ENCODE measurements at regions not wholly inside any gene's neighbourhood (a gene's known extent, or its start where the extent isn't known, plus 50 kb on each side); places are given as distances from the start of the nearest gene placed in this dataset.

DNA sequence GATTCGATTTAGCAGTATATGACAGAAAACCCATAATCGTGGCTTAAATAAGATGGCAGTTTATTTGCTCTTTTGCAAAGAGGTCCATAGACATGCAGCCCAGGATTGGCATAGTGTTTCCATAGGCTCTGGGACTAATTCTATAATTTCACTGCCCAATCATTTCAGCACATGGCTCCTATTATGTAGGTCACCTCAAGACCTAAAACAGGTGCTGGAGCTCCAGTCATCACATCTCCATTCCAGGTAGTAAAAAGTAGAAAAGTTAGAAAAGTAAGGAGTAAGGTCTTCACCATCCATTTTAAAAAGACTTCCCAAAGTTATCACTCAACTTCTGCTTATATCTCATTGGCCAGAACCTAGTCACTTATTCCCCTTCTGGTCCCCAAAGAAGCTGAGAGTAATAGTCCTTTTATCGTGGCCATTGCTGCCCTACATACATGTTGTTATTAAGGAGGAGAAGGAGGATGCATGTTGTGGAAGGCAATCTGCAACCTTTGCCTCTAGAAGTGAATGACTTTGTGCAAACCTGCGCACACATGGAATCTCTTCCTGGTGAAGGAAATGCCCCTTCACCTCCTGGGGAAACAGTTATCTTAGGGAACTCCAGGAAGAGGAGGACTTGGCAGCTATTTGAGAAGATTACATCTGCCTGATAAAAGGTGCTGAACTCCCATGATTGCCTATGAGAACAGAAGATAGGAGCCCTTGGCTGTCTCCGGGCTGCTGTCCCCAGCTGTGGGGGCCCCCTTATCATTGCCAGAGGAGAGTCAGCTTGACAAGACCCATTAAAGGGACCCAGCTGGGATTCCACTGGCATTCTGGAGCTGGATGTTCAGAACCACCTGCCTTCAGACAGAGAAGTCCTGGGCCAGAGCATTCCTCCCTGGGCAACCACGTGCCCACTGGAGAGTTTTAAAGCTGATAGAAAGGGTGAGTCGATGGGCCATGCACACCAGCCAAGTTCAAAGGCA is 330.6 kb upstream of the ZMIZ1 start:
- TF ChIP-seq, protein P1, sequence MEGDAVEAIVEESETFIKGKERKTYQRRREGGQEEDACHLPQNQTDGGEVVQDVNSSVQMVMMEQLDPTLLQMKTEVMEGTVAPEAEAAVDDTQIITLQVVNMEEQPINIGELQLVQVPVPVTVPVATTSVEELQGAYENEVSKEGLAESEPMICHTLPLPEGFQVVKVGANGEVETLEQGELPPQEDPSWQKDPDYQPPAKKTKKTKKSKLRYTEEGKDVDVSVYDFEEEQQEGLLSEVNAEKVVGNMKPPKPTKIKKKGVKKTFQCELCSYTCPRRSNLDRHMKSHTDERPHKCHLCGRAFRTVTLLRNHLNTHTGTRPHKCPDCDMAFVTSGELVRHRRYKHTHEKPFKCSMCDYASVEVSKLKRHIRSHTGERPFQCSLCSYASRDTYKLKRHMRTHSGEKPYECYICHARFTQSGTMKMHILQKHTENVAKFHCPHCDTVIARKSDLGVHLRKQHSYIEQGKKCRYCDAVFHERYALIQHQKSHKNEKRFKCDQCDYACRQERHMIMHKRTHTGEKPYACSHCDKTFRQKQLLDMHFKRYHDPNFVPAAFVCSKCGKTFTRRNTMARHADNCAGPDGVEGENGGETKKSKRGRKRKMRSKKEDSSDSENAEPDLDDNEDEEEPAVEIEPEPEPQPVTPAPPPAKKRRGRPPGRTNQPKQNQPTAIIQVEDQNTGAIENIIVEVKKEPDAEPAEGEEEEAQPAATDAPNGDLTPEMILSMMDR (IDR thresholded peaks at IDR 0.05; ENCODE audit: control extremely low read depth, extremely low read depth), result no peak
- no peaks in the 10 kb centered on the region for H3K36me3 ChIP-seq (ENCODE audit: control insufficient read depth in 4 of 4, insufficient read depth in 4 of 4, low read length in 4 of 4)
- H3K9ac ChIP-seq (ENCODE audit: insufficient read depth in 1 of 2, low read length in 2 of 2), result no peak overlapping the region
- H3K9me3 ChIP-seq (ENCODE audit: control insufficient read depth in 4 of 4, insufficient read depth in 3 of 4, low read length in 3 of 4), result no peaks in the 10 kb centered on the region
- 89 to 90% methylated on average over 7 of the region's 7 CpGs for WGBS, 2 donors
- H3K4me3 ChIP-seq, result no peak overlapping the region
- DNase-seq (no peak), ATAC-seq (ENCODE audit: insufficient read depth, low FRiP score) (no peak)
- peaks cover 0 to 6% (median 0%) of the 10 kb centered on the region in 5 donors for H3K4me1 ChIP-seq (ENCODE audit: control insufficient read depth in 5 of 5, insufficient read depth in 5 of 5, low read length in 5 of 5)
- no peaks in the 10 kb centered on the region for H3K27me3 ChIP-seq (ENCODE audit: control insufficient read depth in 3 of 3, insufficient read depth in 3 of 3, low read length in 2 of 3)
- no peak overlapping the region for H3K27ac ChIP-seq (ENCODE audit: low read depth in 1 of 2, low read length in 1 of 2)

DNA sequence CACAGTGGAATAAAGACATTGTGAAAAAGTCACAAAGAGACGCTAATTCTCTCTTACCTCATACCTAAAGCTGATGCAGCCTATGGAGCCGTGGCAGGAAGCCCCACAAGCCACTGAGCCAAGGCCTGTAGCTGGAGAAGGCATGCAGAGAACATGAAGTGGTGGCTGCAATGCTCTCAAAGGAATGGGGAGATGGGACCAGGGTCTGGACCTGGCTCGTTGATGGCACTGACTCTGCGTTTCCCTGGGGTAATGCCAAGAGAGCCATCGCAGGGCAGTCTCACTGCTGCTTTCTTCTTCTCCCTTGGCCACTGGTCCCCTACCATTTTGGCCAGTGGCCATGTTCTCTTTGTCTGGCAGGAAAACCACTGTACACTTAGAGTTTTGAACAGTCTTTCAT is 329.9 kb upstream of the ZMIZ1 start:
- Histone ChIP-seq H3K4me3 (no peak overlapping the region), H3K9me3 (ENCODE audit: control insufficient read depth in 4 of 4, insufficient read depth in 3 of 4, low read length in 3 of 4) (no peaks in the 10 kb centered on the region), H3K27me3 (ENCODE audit: control insufficient read depth in 3 of 3, insufficient read depth in 3 of 3, low read length in 2 of 3) (no peaks in the 10 kb centered on the region), H3K4me1 (ENCODE audit: control insufficient read depth in 5 of 5, insufficient read depth in 5 of 5, low read length in 5 of 5) (peaks cover 0 to 8% (median 0%) of the 10 kb centered on the region in 5 donors), H3K9ac (ENCODE audit: insufficient read depth in 1 of 2, low read length in 2 of 2) (no peak overlapping the region), H3K27ac (ENCODE audit: low read depth in 1 of 2, low read length in 1 of 2) (no peak overlapping the region), H3K36me3 (ENCODE audit: control insufficient read depth in 4 of 4, insufficient read depth in 4 of 4, low read length in 4 of 4) (no peaks in the 10 kb centered on the region)
- DNase-seq (no peak), ATAC-seq (ENCODE audit: insufficient read depth, low FRiP score) (no peak)
- TF ChIP-seq, protein P1 (IDR thresholded peaks at IDR 0.05; ENCODE audit: control extremely low read depth, extremely low read depth), result no peak
- WGBS, 2 donors, result 86 to 88% methylated on average over 5 of the region's 5 CpGs

DNA sequence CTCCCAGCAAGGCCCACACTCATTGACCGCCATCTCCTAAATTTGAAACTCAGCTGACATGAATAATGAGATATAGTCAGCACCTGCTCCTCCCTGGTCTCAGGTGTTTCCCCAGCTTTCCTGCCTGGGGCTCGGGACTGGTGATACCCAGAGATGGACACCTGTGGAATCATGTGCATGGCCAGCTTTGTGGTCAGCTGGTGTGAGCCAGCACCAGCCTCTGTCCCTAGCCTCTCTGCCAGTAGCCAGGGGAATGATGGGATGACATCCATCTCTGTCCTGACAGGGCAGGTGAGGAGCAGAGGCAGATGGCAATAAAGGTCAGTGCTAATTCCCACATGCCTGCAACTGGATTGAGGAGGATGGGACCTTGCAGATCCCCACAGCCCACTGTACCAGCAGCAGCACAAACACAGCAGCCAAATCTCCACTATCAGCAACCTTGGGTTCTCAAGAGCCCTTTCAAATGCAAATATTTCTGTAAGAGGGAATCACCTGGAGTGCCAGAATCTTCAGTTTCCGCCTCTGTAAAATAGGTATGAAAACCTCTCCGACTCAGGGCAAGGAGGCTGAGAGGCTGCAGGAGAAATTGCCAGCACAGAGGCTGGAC is 329.2 kb upstream of the ZMIZ1 start:
- Histone ChIP-seq H3K4me1 (ENCODE audit: control insufficient read depth in 5 of 5, insufficient read depth in 5 of 5, low read length in 5 of 5) (peaks cover 0 to 8% (median 3%) of the 10 kb centered on the region in 5 donors), H3K9ac (ENCODE audit: insufficient read depth in 1 of 2, low read length in 2 of 2) (no peak overlapping the region), H3K27me3 (ENCODE audit: control insufficient read depth in 3 of 3, insufficient read depth in 3 of 3, low read length in 2 of 3) (no peaks in the 10 kb centered on the region), H3K4me3 (no peak overlapping the region), H3K36me3 (ENCODE audit: control insufficient read depth in 4 of 4, insufficient read depth in 4 of 4, low read length in 4 of 4) (no peaks in the 10 kb centered on the region), H3K9me3 (ENCODE audit: control insufficient read depth in 4 of 4, insufficient read depth in 3 of 4, low read length in 3 of 4) (no peaks in the 10 kb centered on the region), H3K27ac (ENCODE audit: low read depth in 1 of 2, low read length in 1 of 2) (no peak overlapping the region)
- no peak for ATAC-seq (ENCODE audit: insufficient read depth, low FRiP score)
- TF ChIP-seq, protein P1 (IDR thresholded peaks at IDR 0.05; ENCODE audit: control extremely low read depth, extremely low read depth), result no peak
- no peak for DNase-seq
- 81 to 94% methylated on average over 4 of the region's 4 CpGs for WGBS, 2 donors

All from lung (tissue), 11 donors.